B cell (primary cell): ENCODE measurements at regions not wholly inside any gene's neighbourhood (a gene's known extent, or its start where the extent isn't known, plus 50 kb on each side); places are given as distances from the start of the nearest gene placed in this dataset.

Experiments used
- ATAC-seq: fragments of 200-7000 bp; cut with Tn5 transposase; one replicate; pipeline ENCODE4 v1.10.0; 2021; ENCODE audit warnings: low read depth, mild to moderate bottlenecking, moderate number of reproducible peaks, moderate library complexity
- CTCF ChIA-PET: fragments of 350-600 bp; sonication (Branson Sonifier 250); formaldehyde crosslinking; loops from one replicate; lab custom pipeline; 2021; ENCODE audit warnings: antibody characterized with exemption, inconsistent platforms; lab: Charles Lee
- POLR2A ChIA-PET: fragments of 350-600 bp; sonication (Branson Sonifier 250); formaldehyde crosslinking; loops from one replicate; lab custom pipeline; 2021; ENCODE audit warnings: antibody characterized with exemption; lab: Charles Lee
- DNase-seq: peaks from one replicate; pipeline ENCODE4 v3.0.0; 2013
- H2AFZ ChIP-seq: 2 replicates; pipeline ENCODE4 v1.6.1; 2012; ENCODE audit warnings: mild to moderate bottlenecking, low read depth, low read length; ENCODE audit not compliant: insufficient read depth, poor library complexity, severe bottlenecking
- H3K27ac ChIP-seq, 2 donors: 1 replicate in 1 of 2; 2 replicates in 1 of 2; pipeline ENCODE4 v1.5.1; 2012 to 2013; ENCODE audit warnings: low read length in 2 of 2, mild to moderate bottlenecking in 2 of 2, moderate library complexity in 1 of 2
- H3K27me3 ChIP-seq, 4 experiments: fragments of 200-600 bp in 1 of 4; sonication (generic) in 1 of 4; replicated peaks in 1 of 4; 1 replicate in 2 of 4; 2 replicates in 2 of 4; pipeline versions ENCODE4 v1.6.1 to v1.7.0; 2013 to 2016; ENCODE audit warnings: low read length in 3 of 4, mild to moderate bottlenecking in 2 of 4, mixed read lengths in 1 of 4, moderate library complexity in 1 of 4; ENCODE audit not compliant: insufficient read depth in 4 of 4, control insufficient read depth in 3 of 4; ENCODE audit errors: control extremely low read depth in 1 of 4
- H3K36me3 ChIP-seq, 2 experiments: replicated peaks in 1 of 2; 1 replicate in 1 of 2; 2 replicates in 1 of 2; pipeline versions ENCODE4 v1.6.1 to v1.7.1; 2013; ENCODE audit warnings: low read length in 1 of 2; ENCODE audit not compliant: insufficient read depth in 2 of 2, control insufficient read depth in 1 of 2; ENCODE audit errors: control extremely low read depth in 1 of 2, extremely low read depth in 1 of 2
- H3K4me1 ChIP-seq, 2 donors: fragments of 200-600 bp in 1 of 2; sonication (generic) in 1 of 2; 1 replicate in 1 of 2; 2 replicates in 1 of 2; pipeline versions ENCODE4 v1.5.1 to v1.6.1; 2013 to 2017; ENCODE audit warnings: low read length in 2 of 2; ENCODE audit not compliant: control insufficient read depth in 2 of 2, insufficient read depth in 2 of 2
- H3K4me2 ChIP-seq: replicated peaks from 2 replicates; pipeline ENCODE3; 2012; ENCODE audit warnings: mild to moderate bottlenecking, low read depth, low read length; ENCODE audit not compliant: poor library complexity, severe bottlenecking
- H3K4me3 ChIP-seq, 5 experiments: fragments of 200-600 bp in 1 of 5; sonication (generic) in 1 of 5; 1 replicate in 3 of 5; 2 replicates in 2 of 5; pipeline versions ENCODE4 v1.5.1 to v1.7.0; 2011 to 2016; ENCODE audit warnings: low read length in 4 of 5, mild to moderate bottlenecking in 4 of 5, low read depth in 2 of 5, control low read depth in 1 of 5, moderate library complexity in 1 of 5; ENCODE audit not compliant: insufficient read depth in 1 of 5; ENCODE audit errors: control extremely low read depth in 1 of 5, extremely low read depth in 1 of 5
- H3K79me2 ChIP-seq: fragments of 200-600 bp; sonication (generic); one replicate; pipeline ENCODE4 v1.6.0; 2016; ENCODE audit warnings: low read length; ENCODE audit not compliant: control insufficient read depth, insufficient read depth
- H3K9ac ChIP-seq: fragments of 200-600 bp; sonication (generic); 2 replicates; pipeline ENCODE4 v1.6.1; 2017; ENCODE audit warnings: mild to moderate bottlenecking, low read length, moderate library complexity
- H3K9me3 ChIP-seq, 3 donors: one replicate each; pipeline versions ENCODE4 v1.6.1 to v1.7.1; 2013; ENCODE audit warnings: low read length in 2 of 3; ENCODE audit not compliant: control insufficient read depth in 2 of 3, insufficient read depth in 1 of 3; ENCODE audit errors: control extremely low read depth in 1 of 3
- H4K20me1 ChIP-seq: 2 replicates; pipeline ENCODE4 v1.6.0; 2012; ENCODE audit warnings: mild to moderate bottlenecking, low read length; ENCODE audit not compliant: insufficient read depth, control insufficient read depth, poor library complexity, severe bottlenecking
- H3K27ac Mint-ChIP-seq: one replicate; pipeline ENCODE4 v1.8.0; 2021; ENCODE audit warnings: mixed read lengths
- H3K27me3 Mint-ChIP-seq: one replicate; pipeline ENCODE4 v1.8.0; 2021; ENCODE audit warnings: mixed read lengths
- H3K4me1 Mint-ChIP-seq: one replicate; pipeline ENCODE4 v1.8.0; 2021; ENCODE audit warnings: mixed read lengths
- H3K4me3 Mint-ChIP-seq: one replicate; pipeline ENCODE4 v1.8.0; 2021; ENCODE audit warnings: mixed read lengths
- H3K9me3 Mint-ChIP-seq: one replicate; pipeline ENCODE4 v1.8.0; 2022; ENCODE audit warnings: mixed read lengths; ENCODE audit not compliant: insufficient read depth
- CTCF ChIP-seq: fragments of 200-600 bp; IDR thresholded peaks from one replicate; pipeline ENCODE4 v1.8.0; 2022; ENCODE audit warnings: antibody characterized with exemption, mild to moderate bottlenecking
- EZH2 ChIP-seq: IDR thresholded peaks from 2 replicates; pipeline ENCODE4 v1.6.1; 2012; ENCODE audit warnings: borderline replicate concordance, low read depth, mild to moderate bottlenecking, moderate library complexity, low read length; ENCODE audit not compliant: insufficient read depth, poor library complexity, severe bottlenecking
- WGBS: methylation state at CpG from one replicate; pipeline ENCODE4 v1.1.5; 2013; ENCODE audit warnings: missing lambda C conversion rate; ENCODE audit not compliant: insufficient coverage; 5-methylcytosine and 5-hydroxymethylcytosine counted together
- intact Hi-C: fragments of 100-400 bp; cut with micrococcal nuclease; formaldehyde crosslinking; loops from one replicate; pipeline ENCODE4 v1.10.0; 2022

GRCh38 chr14:26381405-26381804 is 216.4 kb downstream of the NOVA1 start:
- CTCF ChIA-PET, result interaction anchor here (0.7 kb wide), 1 partner anchor 146 kb away, joined by 3 read pairs; no protein-coding TSS in a partner anchor
- H3K27me3 Mint-ChIP-seq, result no peaks in the 10 kb centered on the region
- H3K27ac Mint-ChIP-seq, result no peak overlapping the region
- no peaks in the 10 kb centered on the region for H3K36me3 ChIP-seq
- intact Hi-C loops, result no loop called here
- H3K4me1 ChIP-seq, result no peaks in the 10 kb centered on the region
- ATAC-seq (no peak), DNase-seq (no peak)
- no peaks in the 10 kb centered on the region for H3K79me2 ChIP-seq
- no peak overlapping the region for H3K4me3 Mint-ChIP-seq
- peaks cover 0 to 3% (median 0%) of the 10 kb centered on the region in 3 donors for H3K9me3 ChIP-seq
- H3K9me3 Mint-ChIP-seq, result peaks cover 2% of the 10 kb centered on the region
- H3K27me3 ChIP-seq, result no peaks in the 10 kb centered on the region
- H3K9ac ChIP-seq, result no peak overlapping the region
- H3K4me2 ChIP-seq, result no peak overlapping the region
- H3K4me1 Mint-ChIP-seq, result no peaks in the 10 kb centered on the region
- no CpG with 5 or more reads among the region's 2 CpGs for WGBS
- H2AFZ ChIP-seq, result no peak overlapping the region
- POLR2A ChIA-PET, result no interaction called here
- H3K4me3 ChIP-seq, result no peak overlapping the region
- no peak for TF ChIP-seq CTCF
- no peak for TF ChIP-seq EZH2
- no peak overlapping the region for H3K27ac ChIP-seq
- H4K20me1 ChIP-seq, result no peaks in the 10 kb centered on the region

- H3K4me3 Mint-ChIP-seq, result no peak overlapping the region
- ChIA-PET POLR2A (no interaction called here), CTCF (interaction anchor here (0.7 kb wide), 1 partner anchor 146 kb away, joined by 3 read pairs; no protein-coding TSS in a partner anchor)
- Histone ChIP-seq H3K27me3 (no peaks in the 10 kb centered on the region), H3K9ac (no peak overlapping the region), H3K36me3 (no peaks in the 10 kb centered on the region), H3K27ac (no peak overlapping the region), H3K4me2 (no peak overlapping the region), H4K20me1 (no peaks in the 10 kb centered on the region), H3K9me3 (peaks cover 0 to 3% (median 0%) of the 10 kb centered on the region in 3 donors), H3K4me1 (no peaks in the 10 kb centered on the region), H2AFZ (no peak overlapping the region), H3K79me2 (no peaks in the 10 kb centered on the region), H3K4me3 (no peak overlapping the region)
- no peaks in the 10 kb centered on the region for H3K4me1 Mint-ChIP-seq
- no peak overlapping the region for H3K27ac Mint-ChIP-seq
- TF ChIP-seq CTCF (no peak), EZH2 (no peak)
- no CpG with 5 or more reads among the region's 1 CpG for WGBS
- intact Hi-C loops, result no loop called here
- ATAC-seq (no peak), DNase-seq (no peak)
- H3K9me3 Mint-ChIP-seq, result peaks cover 2% of the 10 kb centered on the region
- no peaks in the 10 kb centered on the region for H3K27me3 Mint-ChIP-seq
Measured at GRCh38 chr14:26380637-26381036, 217.2 kb downstream of the NOVA1 start.
